ENCODE measurements at regions not wholly inside any gene's neighbourhood (a gene's known extent, or its start where the extent isn't known, plus 50 kb on each side); places are given as distances from the start of the nearest gene placed in this dataset.

- TF ChIP-seq, protein P1, sequence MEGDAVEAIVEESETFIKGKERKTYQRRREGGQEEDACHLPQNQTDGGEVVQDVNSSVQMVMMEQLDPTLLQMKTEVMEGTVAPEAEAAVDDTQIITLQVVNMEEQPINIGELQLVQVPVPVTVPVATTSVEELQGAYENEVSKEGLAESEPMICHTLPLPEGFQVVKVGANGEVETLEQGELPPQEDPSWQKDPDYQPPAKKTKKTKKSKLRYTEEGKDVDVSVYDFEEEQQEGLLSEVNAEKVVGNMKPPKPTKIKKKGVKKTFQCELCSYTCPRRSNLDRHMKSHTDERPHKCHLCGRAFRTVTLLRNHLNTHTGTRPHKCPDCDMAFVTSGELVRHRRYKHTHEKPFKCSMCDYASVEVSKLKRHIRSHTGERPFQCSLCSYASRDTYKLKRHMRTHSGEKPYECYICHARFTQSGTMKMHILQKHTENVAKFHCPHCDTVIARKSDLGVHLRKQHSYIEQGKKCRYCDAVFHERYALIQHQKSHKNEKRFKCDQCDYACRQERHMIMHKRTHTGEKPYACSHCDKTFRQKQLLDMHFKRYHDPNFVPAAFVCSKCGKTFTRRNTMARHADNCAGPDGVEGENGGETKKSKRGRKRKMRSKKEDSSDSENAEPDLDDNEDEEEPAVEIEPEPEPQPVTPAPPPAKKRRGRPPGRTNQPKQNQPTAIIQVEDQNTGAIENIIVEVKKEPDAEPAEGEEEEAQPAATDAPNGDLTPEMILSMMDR (IDR thresholded peaks at IDR 0.05): no peak
- no peak for TF ChIP-seq POLR2A (IDR thresholded peaks at IDR 0.05)
Measured at GRCh38 chr2:139175510-139175909, 395.3 kb upstream of the NXPH2 start.

Measured in vagina (tissue), 2 donors.